ENCODE measurements at regions not wholly inside any gene's neighbourhood (a gene's known extent, or its start where the extent isn't known, plus 50 kb on each side); places are given as distances from the start of the nearest gene placed in this dataset.

- DNase-seq = no peak
Measured at GRCh38 chr12:123077298-123078119, 73.4 kb downstream of the PITPNM2 start.

GRCh38 chr12:123076604-123077297 is 74.1 kb downstream of the PITPNM2 start:
- DNase-seq = no peak

DNA sequence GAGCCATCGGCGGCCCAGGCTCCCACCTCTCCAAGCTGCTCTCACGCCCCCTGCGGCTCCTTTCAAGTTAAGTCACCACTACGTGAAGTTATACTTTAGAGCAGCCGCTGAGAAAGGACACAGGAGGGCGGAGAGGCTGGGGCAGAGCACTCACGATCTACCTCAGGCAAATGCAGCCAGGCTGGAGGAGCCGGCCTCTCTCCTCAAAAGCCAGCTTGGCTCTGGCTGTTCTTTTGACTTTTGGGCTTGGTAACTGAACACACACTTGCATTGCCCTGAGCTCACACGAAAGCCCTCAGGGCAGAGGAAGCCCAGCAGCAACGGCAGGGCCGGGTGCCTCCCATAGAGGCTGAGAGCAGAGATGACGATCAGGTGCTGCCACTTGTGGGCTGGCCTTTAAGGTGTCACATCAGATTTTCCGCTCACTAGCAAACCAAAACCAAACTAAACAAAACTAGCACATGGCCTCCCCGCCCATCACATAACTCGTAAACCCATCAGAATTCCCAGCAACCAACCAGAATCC is 75.2 kb downstream of the PITPNM2 start:
- DNase-seq = no peak

GRCh38 chr12:123075087-123075645 is 75.7 kb downstream of the PITPNM2 start:
- no peak for DNase-seq

DNA sequence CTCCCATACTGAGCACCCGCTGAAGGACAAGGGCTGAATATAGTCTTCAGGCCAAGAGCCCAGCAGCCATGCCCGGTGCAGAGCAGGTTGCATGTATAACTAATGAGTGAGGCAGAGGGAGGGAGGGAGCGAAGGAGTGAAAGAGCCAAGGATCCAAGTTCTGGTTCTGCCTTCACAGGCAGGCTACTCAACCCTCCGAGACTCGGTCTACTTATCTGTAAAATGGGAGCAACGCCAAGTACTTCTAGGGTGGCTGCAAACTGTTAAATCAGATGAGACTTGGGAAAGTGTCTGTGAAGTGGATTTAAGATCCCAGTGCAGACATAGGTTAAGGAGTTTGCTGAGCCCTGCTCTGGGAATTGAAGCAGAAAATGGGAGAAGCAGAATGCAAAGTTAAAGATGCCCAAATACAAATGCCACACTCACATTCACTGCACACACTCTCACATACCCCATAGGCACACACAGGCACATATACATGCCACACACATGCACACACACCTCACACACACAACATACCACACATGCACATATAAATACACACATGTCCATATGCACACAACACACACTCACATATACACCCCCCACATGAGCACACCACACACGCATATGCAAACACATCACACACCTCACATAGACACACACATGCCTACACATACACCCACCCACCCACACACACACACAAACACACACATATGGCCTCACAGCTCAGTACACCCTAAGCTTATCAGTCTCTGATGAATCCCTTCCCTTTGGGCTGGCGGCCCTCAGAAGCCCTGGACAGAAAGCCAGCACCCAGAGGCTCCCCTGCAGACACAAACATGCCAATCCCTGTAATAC is 76.7 kb downstream of the PITPNM2 start:
- DNase-seq = no peak

GRCh38 chr12:123073292-123073691 is 77.6 kb downstream of the PITPNM2 start:
- no peak for DNase-seq

- no peak for DNase-seq
Measured at GRCh38 chr12:123071857-123072256, 79.0 kb downstream of the PITPNM2 start.

DNA sequence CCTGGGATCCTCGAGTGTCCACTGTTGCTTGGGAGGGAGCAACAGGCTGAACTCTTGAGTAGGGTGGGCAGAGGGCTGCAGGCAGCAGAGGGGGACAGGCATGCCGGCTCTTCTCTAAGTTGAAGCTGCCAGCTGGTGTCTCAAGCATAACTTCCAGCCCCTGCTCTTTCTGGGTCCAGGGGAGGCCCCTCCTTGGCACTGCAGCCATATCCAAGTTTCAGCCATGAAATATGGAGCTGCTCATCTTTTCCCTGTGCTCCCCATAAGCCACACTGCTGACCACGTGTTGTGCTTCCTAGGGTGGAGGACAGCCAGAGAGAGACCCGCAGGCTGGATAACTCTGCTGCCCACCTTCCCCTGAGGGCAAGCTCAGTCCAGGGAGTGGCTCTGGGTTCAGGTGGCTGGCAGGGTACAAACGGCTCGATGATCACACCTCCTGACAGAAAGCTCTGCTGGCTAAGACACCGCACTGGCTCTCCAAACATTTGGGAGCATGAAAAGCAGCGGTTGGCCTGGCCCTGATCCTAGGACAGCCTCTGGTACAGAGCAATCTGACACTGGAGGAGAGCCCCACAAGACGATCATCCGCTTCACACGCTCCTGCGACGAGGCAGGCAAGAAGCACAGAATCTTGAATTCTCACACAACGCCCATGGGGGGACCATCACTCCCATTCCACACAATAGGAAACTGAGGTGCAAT is 79.6 kb downstream of the PITPNM2 start:
- DNase-seq = no peak

- no peak for DNase-seq
Measured at GRCh38 chr12:123070267-123071081, 80.4 kb downstream of the PITPNM2 start.

DNA sequence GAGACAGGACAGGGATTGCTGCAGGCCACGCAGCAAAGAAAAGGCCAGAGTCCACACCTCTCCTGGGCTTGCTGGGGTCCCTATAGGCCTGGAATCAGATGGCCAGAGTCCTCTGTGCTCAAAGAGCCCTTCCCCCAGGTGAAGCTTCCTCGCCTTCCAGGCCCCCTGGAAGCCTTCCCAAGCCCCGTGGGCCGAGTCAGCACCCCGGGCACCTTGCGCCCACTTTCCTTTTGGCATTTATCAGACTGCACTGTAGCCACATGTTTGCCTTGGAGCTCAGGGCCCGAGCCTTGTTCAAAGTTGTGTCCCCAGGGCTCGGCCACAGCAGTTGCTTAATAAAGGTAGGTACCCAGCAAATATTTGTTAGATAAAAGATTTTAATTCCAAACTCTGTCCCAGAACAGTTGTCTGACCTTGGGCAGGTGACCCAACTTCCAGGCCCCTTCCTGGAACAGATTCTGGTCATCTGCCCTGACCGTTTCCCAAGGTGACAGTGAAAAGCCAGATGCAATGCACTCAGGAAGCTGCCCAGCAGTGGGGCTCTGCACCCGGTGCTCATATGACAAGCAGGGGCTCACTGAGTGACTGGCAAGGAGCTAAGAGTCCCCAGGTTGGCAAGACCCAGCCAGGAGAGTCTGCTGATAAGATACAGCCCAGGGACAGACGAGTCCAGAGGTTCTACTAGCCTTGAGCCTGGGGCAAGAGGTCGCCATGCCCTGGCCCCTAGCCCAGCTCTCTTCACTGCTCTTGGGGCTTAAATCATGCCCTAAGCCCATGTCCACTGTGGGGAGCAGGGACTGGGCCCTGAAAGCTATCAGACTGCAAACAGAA is 81.2 kb downstream of the PITPNM2 start:
- no peak for DNase-seq

- no peak for DNase-seq
Measured at GRCh38 chr12:123067654-123068053, 83.2 kb downstream of the PITPNM2 start.

- DNase-seq = no peak
Measured at GRCh38 chr12:123066384-123066710, 84.5 kb downstream of the PITPNM2 start.

GRCh38 chr12:123065676-123066383 is 85.1 kb downstream of the PITPNM2 start:
- peak; percentile 34 for DNase-seq

DNA sequence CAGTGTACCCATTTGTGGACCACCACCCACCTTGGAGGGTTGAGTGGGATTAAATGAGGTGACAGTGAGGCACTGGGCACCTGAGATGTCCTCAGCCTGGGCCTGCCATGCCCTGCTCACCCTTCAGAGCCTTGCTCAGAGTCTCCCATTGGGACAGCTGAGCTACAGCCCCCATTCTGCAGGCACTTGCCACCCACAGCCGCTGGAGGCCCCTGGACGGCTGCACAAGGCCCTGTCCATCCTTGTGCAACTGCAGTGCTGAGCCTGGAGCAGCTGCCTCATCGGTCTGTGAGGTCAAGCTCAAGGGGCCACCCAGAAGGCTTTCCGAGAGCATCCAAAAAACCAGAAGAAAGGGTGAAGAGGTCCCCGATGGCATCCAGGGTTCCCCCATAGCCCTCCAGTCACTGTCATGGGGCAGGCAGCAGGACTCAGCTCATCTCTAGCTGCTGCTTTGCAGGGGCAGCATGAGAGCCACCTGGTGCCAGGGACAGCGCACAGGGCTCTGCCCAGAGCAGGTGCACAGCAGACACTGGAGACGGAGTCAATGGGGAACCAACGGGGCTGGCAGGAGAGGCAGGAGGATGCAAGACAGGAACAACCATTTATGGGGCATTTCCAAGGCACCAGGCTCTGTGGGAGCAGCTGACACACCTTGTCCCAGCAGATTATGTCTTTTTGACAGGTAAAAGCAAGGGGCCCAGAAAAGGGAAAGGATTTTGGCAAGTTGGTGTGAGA is 84.6 kb downstream of the ARL6IP4 start:
- peak; percentile 78 for DNase-seq

DNA sequence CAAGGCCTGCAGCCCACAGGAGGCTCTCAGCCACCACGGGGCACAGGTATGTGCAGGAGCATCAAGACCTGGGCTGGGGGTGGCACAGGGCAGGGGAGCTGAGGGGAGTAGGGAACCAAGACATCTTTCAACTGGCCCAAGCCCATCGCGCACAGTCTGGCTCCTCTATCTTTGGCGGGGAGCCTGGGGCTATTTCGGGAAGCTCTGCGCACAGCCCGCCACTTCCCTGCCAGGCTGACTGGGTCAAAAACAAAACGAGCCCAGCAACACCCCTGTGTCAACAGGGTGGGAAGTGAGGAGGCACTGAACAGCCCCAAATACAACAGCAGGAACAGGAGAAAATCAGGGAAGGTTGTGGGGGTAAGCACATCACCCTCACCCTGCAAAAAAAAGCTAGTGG is 83.9 kb downstream of the ARL6IP4 start:
- DNase-seq = peak; percentile 73

GRCh38 chr12:123063535-123063934 is 83.1 kb downstream of the ARL6IP4 start:
- peak; percentile 82 for DNase-seq

- peak; percentile 87 for DNase-seq
Measured at GRCh38 chr12:123062681-123063486, 82.4 kb downstream of the ARL6IP4 start.
